Suprapubic skin (tissue), 4 donors: ENCODE measurements at regions not wholly inside any gene's neighbourhood (a gene's known extent, or its start where the extent isn't known, plus 50 kb on each side); places are given as distances from the start of the nearest gene placed in this dataset.

Source experiments
- CTCF ChIP-seq, 2 donors: fragments of 200-600 bp in 1 of 2; fragments of 450-650 bp in 1 of 2; sonication (generic) in 1 of 2; IDR thresholded peaks; one replicate each; pipeline ENCODE4 v1.5.1; 2016 to 2019; ENCODE audit warnings: antibody characterized with exemption in 2 of 2, mild to moderate bottlenecking in 1 of 2, moderate library complexity in 1 of 2
- EP300 ChIP-seq: sonication (generic); formaldehyde crosslinking; IDR thresholded peaks from one replicate; pipeline ENCODE4 v1.6.1; 2017; ENCODE audit warnings: antibody characterized with exemption
- POLR2A ChIP-seq, 2 donors: fragments of 450-650 bp; IDR thresholded peaks; one replicate each; pipeline ENCODE4 v1.6.1; 2017; ENCODE audit warnings: antibody characterized with exemption in 2 of 2, mild to moderate bottlenecking in 2 of 2, moderate library complexity in 2 of 2
- POLR2AphosphoS5 ChIP-seq, 3 donors: sonication (generic); formaldehyde crosslinking; IDR thresholded peaks; one replicate each; pipeline ENCODE4 v1.6.1; 2017; ENCODE audit warnings: antibody characterized with exemption in 3 of 3

- TF ChIP-seq CTCF (IDR thresholded peaks at IDR 0.05) (no peak), EP300 (no peak), POLR2A (IDR thresholded peaks at IDR 0.05) (no peak), POLR2AphosphoS5 (IDR thresholded peaks at IDR 0.05) (no peak)
Measured at GRCh38 chr17:79248843-79249493, 174.3 kb downstream of the ENGASE start.
